ENCODE measurements at regions not wholly inside any gene's neighbourhood (a gene's known extent, or its start where the extent isn't known, plus 50 kb on each side); places are given as distances from the start of the nearest gene placed in this dataset.

DNA sequence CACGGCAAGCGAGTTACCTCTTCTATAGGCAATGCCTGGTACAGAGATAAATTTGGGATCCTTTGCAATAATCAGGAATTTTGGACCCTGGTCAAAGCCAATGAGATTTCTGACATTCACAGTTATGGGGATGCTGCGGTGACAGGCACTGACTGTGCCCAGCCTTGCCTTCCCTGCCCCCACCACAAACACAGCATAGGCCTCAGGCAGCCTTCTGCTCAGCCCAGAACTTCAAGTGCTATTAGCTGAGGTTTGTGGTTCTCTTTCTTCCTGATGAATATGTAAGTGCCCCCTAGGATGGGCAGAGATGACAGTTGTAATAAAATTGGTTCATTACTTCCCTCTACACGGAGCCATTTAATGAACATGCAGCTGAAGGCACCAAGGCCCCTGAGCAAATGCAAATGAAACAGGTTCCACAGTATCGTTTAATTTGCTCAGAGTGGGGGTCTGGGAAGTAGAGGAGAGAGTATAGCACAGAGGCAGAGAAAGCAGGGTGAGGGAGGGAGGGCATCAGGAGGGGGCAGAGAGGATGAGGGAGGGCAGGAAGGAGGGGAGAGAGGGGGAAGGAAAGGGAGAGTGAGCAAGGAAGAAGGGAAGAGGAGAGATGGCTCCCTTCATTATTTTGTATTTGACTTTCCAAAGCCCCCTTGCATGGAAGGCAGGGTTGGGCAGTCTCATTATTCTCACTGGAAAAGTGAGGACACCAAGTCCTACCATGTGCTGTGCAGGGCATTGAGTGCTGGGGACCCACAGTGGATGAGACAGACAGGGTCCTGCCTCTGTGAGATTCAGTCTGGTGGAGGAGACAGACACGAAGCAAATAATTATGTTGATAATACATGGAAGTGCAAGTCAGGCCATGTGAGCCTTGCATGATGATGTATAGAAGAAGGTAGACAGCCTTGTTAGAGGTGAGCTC is 513.0 kb downstream of the PTPRU start:
- TF ChIP-seq ZNF274 (IDR thresholded peaks at IDR 0.05; ENCODE audit: low read depth, low read length) = no peak
- TF ChIP-seq SUZ12 (IDR thresholded peaks at IDR 0.05; ENCODE audit: extremely low read depth, insufficient read depth, insufficient read length) = no peak
- no peak for TF ChIP-seq YY1 (IDR thresholded peaks at IDR 0.05; ENCODE audit: insufficient read depth, insufficient read length)
- no peak overlapping the region for H3K9ac ChIP-seq (ENCODE audit: insufficient read length, low read depth)
- peaks cover 6% of the 10 kb centered on the region for H3K4me1 ChIP-seq (ENCODE audit: insufficient read depth, insufficient read length)
- H3K9me3 ChIP-seq (ENCODE audit: insufficient read depth, low read length) = no peaks in the 10 kb centered on the region
- no peak overlapping the region for H3K4me3 ChIP-seq (ENCODE audit: insufficient read length, low read depth)
- peaks cover 3% of the 10 kb centered on the region for H3K27me3 ChIP-seq (ENCODE audit: insufficient read depth, insufficient read length)
- no peak for DNase-seq (ENCODE audit: low read depth, low spot score)
- no peaks in the 10 kb centered on the region for H3K36me3 ChIP-seq (ENCODE audit: insufficient read depth, insufficient read length, low read length)

DNA sequence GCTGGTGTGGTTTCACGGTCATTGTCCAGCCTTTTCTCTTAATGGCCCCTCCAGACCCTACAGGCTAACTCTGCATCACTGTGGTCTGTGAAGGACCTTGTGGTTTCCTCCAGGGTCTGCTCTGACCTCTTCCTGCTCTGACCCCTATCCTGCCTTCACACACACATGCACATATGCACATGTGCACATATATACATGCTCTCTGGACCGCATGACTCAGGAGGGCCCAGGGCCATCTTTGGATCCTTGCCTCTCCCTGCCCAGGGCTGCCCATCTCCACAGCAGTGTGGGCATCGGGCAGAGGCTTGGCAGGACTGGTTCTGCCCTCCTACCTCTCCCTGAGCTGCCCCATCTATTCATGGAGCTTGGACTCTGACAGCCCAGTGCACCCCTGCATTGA is 510.9 kb downstream of the PTPRU start:
- Histone ChIP-seq H3K9ac (ENCODE audit: insufficient read length, low read depth) (no peak overlapping the region), H3K27me3 (ENCODE audit: insufficient read depth, insufficient read length) (peaks cover 3% of the 10 kb centered on the region), H3K36me3 (ENCODE audit: insufficient read depth, insufficient read length, low read length) (no peaks in the 10 kb centered on the region), H3K4me3 (ENCODE audit: insufficient read length, low read depth) (no peak overlapping the region), H3K9me3 (ENCODE audit: insufficient read depth, low read length) (no peaks in the 10 kb centered on the region), H3K4me1 (ENCODE audit: insufficient read depth, insufficient read length) (peaks cover 6% of the 10 kb centered on the region)
- no peak for TF ChIP-seq SUZ12 (IDR thresholded peaks at IDR 0.05; ENCODE audit: extremely low read depth, insufficient read depth, insufficient read length)
- no peak for TF ChIP-seq YY1 (IDR thresholded peaks at IDR 0.05; ENCODE audit: insufficient read depth, insufficient read length)
- no peak for TF ChIP-seq ZNF274 (IDR thresholded peaks at IDR 0.05; ENCODE audit: low read depth, low read length)
- DNase-seq (ENCODE audit: low read depth, low spot score) = no peak

DNA sequence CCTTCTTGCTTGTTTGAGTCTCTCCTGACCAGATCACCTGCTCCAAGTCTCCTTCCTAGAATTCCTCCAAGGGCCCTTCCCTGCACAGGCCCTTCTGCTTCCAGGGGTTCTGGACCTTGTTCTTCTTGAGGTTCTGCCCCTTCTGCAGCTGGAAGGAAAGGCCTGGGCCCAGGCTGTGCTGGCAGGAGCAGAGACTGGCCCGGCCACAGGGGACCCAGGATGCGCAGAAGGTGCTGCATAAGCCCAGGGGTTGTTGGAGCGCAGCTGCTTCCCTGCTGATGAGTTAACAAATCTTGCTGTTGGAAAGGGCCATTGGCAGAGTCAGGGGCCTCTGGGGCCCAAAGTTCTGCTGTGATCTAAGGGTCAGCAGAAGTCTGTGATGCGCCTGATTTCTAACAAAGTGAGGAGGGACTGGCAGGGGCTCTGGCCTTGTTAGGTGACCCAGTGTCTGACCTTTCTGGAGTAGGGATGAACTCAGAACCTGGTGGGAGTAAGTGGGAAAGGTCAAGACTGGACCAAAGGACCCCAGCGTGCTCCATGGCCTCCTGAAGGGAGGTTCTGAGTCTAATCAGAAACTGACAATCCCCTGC is 509.8 kb downstream of the PTPRU start:
- Histone ChIP-seq H3K9ac (ENCODE audit: insufficient read length, low read depth) (no peak overlapping the region), H3K36me3 (ENCODE audit: insufficient read depth, insufficient read length, low read length) (no peaks in the 10 kb centered on the region), H3K27me3 (ENCODE audit: insufficient read depth, insufficient read length) (peaks cover 3% of the 10 kb centered on the region), H3K4me3 (ENCODE audit: insufficient read length, low read depth) (no peak overlapping the region), H3K9me3 (ENCODE audit: insufficient read depth, low read length) (no peaks in the 10 kb centered on the region), H3K4me1 (ENCODE audit: insufficient read depth, insufficient read length) (peaks cover 6% of the 10 kb centered on the region)
- TF ChIP-seq ZNF274 (IDR thresholded peaks at IDR 0.05; ENCODE audit: low read depth, low read length) (no peak), YY1 (IDR thresholded peaks at IDR 0.05; ENCODE audit: insufficient read depth, insufficient read length) (no peak), SUZ12 (IDR thresholded peaks at IDR 0.05; ENCODE audit: extremely low read depth, insufficient read depth, insufficient read length) (no peak)
- no peak for DNase-seq (ENCODE audit: low read depth, low spot score)

DNA sequence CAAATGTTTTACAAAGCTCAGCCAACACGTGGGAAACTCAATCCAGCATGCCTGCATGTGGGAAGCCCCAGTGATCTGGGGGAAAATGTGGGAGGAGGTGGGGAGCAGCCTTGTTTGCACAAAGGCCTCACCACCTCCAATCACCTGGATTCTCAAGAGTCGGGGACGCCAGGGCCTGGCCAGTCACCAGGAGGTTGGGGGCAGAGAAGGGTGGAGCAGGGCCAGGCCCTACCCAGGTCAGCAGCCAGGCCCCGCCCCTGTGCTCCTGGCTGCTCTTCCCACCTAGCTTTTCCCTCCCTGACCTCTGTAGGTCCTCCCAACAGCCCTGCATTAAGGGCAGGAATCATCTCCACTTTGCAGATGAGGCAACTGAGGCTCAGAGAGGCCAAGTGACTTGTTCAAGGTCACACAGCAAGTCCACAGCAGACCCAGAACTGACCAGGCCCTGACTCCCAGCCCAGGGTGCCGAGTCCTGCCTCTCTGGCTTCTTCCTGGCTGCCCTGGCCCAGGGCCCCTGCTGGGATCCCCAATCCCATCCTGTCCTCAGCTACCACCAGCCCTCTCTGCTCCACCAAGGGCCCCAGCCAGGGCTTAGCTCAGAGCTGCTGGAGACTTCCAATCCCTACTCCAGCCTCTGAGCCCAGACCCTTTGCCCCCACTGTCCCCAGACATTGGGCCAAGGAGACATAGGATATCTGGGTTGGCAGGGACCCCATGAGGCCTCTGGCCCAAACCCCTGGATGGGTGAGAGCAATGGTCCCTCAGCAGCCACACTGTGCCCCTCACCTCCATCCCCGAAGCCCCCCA is 508.6 kb downstream of the PTPRU start:
- no peak overlapping the region for H3K4me3 ChIP-seq (ENCODE audit: insufficient read length, low read depth)
- H3K9ac ChIP-seq (ENCODE audit: insufficient read length, low read depth) = no peak overlapping the region
- TF ChIP-seq ZNF274 (IDR thresholded peaks at IDR 0.05; ENCODE audit: low read depth, low read length) (no peak), YY1 (IDR thresholded peaks at IDR 0.05; ENCODE audit: insufficient read depth, insufficient read length) (no peak), SUZ12 (IDR thresholded peaks at IDR 0.05; ENCODE audit: extremely low read depth, insufficient read depth, insufficient read length) (no peak)
- no peak for DNase-seq (ENCODE audit: low read depth, low spot score)
- H3K36me3 ChIP-seq (ENCODE audit: insufficient read depth, insufficient read length, low read length) = no peaks in the 10 kb centered on the region
- H3K4me1 ChIP-seq (ENCODE audit: insufficient read depth, insufficient read length) = peaks cover 6% of the 10 kb centered on the region
- H3K27me3 ChIP-seq (ENCODE audit: insufficient read depth, insufficient read length) = peaks cover 3% of the 10 kb centered on the region
- no peaks in the 10 kb centered on the region for H3K9me3 ChIP-seq (ENCODE audit: insufficient read depth, low read length)

DNA sequence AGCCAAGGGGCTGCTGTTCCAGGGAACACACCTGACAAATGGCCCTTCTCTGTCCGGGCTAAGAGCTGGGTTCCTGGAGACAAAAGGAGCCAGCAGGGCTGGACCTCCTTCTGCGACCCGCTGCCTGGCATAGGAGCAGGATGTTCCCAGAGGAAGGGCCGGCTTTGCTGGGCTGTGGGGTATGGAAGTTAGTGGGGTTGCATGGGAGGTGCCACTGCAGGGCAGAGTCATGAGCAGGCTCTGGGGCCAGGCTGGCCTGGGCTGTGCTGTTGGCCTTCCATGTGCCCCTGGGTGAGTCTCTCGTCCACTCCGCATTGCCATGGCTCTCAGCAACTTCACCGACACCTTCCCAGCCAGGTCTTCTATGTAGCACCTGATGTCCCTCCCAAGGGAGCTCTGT is 507.6 kb downstream of the PTPRU start:
- TF ChIP-seq ZNF274 (IDR thresholded peaks at IDR 0.05; ENCODE audit: low read depth, low read length) = no peak
- TF ChIP-seq SUZ12 (IDR thresholded peaks at IDR 0.05; ENCODE audit: extremely low read depth, insufficient read depth, insufficient read length) = no peak
- no peak for TF ChIP-seq YY1 (IDR thresholded peaks at IDR 0.05; ENCODE audit: insufficient read depth, insufficient read length)
- no peaks in the 10 kb centered on the region for H3K36me3 ChIP-seq (ENCODE audit: insufficient read depth, insufficient read length, low read length)
- no peak overlapping the region for H3K4me3 ChIP-seq (ENCODE audit: insufficient read length, low read depth)
- no peaks in the 10 kb centered on the region for H3K9me3 ChIP-seq (ENCODE audit: insufficient read depth, low read length)
- H3K9ac ChIP-seq (ENCODE audit: insufficient read length, low read depth) = no peak overlapping the region
- no peak for DNase-seq (ENCODE audit: low read depth, low spot score)
- H3K4me1 ChIP-seq (ENCODE audit: insufficient read depth, insufficient read length) = peaks cover 6% of the 10 kb centered on the region
- H3K27me3 ChIP-seq (ENCODE audit: insufficient read depth, insufficient read length) = peaks cover 3% of the 10 kb centered on the region

DNA sequence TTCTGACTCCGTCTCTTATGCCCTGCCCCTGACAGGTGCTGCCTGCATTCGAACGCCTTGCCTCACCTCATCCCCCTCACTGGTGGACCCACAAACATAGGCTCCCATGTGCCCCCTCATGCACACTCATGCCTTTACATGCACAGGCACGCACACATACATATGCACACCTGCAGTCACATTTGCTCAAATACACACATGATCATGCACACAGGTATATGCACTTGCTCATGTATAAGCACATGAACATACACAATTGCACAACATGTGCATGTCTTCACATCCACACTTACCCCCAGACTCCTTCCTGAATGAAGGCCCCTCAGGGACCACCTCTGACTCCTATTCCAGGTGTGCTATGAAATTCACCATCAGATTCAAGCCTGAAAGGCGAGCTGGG is 506.9 kb downstream of the PTPRU start:
- H3K36me3 ChIP-seq (ENCODE audit: insufficient read depth, insufficient read length, low read length) = no peaks in the 10 kb centered on the region

More for the DNA sequence above, 506.9 kb downstream of the PTPRU start:
- H3K27me3 ChIP-seq (ENCODE audit: insufficient read depth, insufficient read length) = peaks cover 3% of the 10 kb centered on the region
- H3K4me1 ChIP-seq (ENCODE audit: insufficient read depth, insufficient read length) = peaks cover 6% of the 10 kb centered on the region
- no peak overlapping the region for H3K4me3 ChIP-seq (ENCODE audit: insufficient read length, low read depth)
- DNase-seq (ENCODE audit: low read depth, low spot score) = no peak
- TF ChIP-seq ZNF274 (IDR thresholded peaks at IDR 0.05; ENCODE audit: low read depth, low read length) = no peak
- TF ChIP-seq YY1 (IDR thresholded peaks at IDR 0.05; ENCODE audit: insufficient read depth, insufficient read length) = no peak
- no peak for TF ChIP-seq SUZ12 (IDR thresholded peaks at IDR 0.05; ENCODE audit: extremely low read depth, insufficient read depth, insufficient read length)
- no peaks in the 10 kb centered on the region for H3K9me3 ChIP-seq (ENCODE audit: insufficient read depth, low read length)
- H3K9ac ChIP-seq (ENCODE audit: insufficient read length, low read depth) = no peak overlapping the region

All from NT2/D1 (cell line).